HCEC 1CT (cell line): ENCODE measurements at regions not wholly inside any gene's neighbourhood (a gene's known extent, or its start where the extent isn't known, plus 50 kb on each side); places are given as distances from the start of the nearest gene placed in this dataset.

ENCODE experiments used
- DNase-seq: peaks from one replicate; pipeline ENCODE4 v3.0.0-alpha.2; 2017

- DNase-seq, result no peak
Measured at GRCh38 chr9:90368928-90369327, 273.7 kb downstream of the DIRAS2 start.

- no peak for DNase-seq
Measured at GRCh38 chr9:90379771-90380170, 262.9 kb downstream of the DIRAS2 start.

GRCh38 chr9:90385146-90385545 is 257.5 kb downstream of the DIRAS2 start:
- no peak for DNase-seq

GRCh38 chr9:90393365-90394152 is 249.1 kb downstream of the DIRAS2 start:
- no peak for DNase-seq

GRCh38 chr9:90394871-90395270 is 247.8 kb downstream of the DIRAS2 start:
- no peak for DNase-seq

GRCh38 chr9:90400091-90400490 is 242.5 kb downstream of the DIRAS2 start:
- no peak for DNase-seq

- DNase-seq, result no peak
Measured at GRCh38 chr9:90408659-90409058, 234.0 kb downstream of the DIRAS2 start.

- no peak for DNase-seq
Measured at GRCh38 chr9:90419221-90419851, 223.3 kb downstream of the DIRAS2 start.

- DNase-seq, result no peak
Measured at GRCh38 chr9:90420211-90420610, 222.4 kb downstream of the DIRAS2 start.

- DNase-seq, result no peak
Measured at GRCh38 chr9:90420768-90421513, 221.7 kb downstream of the DIRAS2 start.

GRCh38 chr9:90421786-90422185 is 220.8 kb downstream of the DIRAS2 start:
- DNase-seq, result no peak

- no peak for DNase-seq
Measured at GRCh38 chr9:90423661-90424193, 218.9 kb downstream of the DIRAS2 start.

GRCh38 chr9:90428517-90428916 is 214.1 kb downstream of the DIRAS2 start:
- no peak for DNase-seq

GRCh38 chr9:90432951-90433350 is 209.7 kb downstream of the DIRAS2 start:
- no peak for DNase-seq

- no peak for DNase-seq
Measured at GRCh38 chr9:90433398-90433941, 209.2 kb downstream of the DIRAS2 start.

GRCh38 chr9:90441814-90442213 is 200.8 kb downstream of the DIRAS2 start:
- no peak for DNase-seq

GRCh38 chr9:90442723-90443122 is 199.9 kb downstream of the DIRAS2 start:
- DNase-seq, result no peak

GRCh38 chr9:90444609-90445204 is 197.9 kb downstream of the DIRAS2 start:
- no peak for DNase-seq

- no peak for DNase-seq
Measured at GRCh38 chr9:90445391-90445790, 197.2 kb downstream of the DIRAS2 start.

- DNase-seq, result no peak
Measured at GRCh38 chr9:90446200-90446948, 196.2 kb downstream of the DIRAS2 start.

- no peak for DNase-seq
Measured at GRCh38 chr9:90447773-90448172, 194.9 kb downstream of the DIRAS2 start.
